ENCODE measurements at regions not wholly inside any gene's neighbourhood (a gene's known extent, or its start where the extent isn't known, plus 50 kb on each side); places are given as distances from the start of the nearest gene placed in this dataset.
"Not testable (repeated sequence)": the region's sequence is repeated elsewhere in the genome, so short reads cannot be mapped to it uniquely, and the experiment has no call there.

DNA sequence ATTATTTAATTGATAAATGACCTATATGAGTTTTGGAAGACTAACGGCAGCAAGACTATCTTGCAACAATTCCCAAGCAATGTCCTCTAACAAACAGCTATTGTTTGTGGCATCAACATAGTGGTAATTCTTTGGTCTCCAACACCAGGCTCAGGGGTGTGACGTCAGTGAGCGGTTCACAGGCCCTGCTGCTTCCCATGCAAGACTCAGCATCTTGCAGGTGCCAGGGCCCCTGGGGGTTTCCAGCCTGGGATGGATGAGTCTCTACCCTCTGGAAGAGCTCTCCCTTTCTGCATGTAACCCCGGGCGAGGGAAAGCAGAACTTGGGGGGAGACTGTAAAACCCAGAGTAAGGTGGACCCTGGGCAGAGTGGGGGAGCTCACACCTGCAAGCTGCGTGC, 164.7 kb downstream of the ACTR3B start:
- Mint-ChIP-seq H3K9me3 (ENCODE audit: low read depth) (no peaks in the 10 kb centered on the region), H3K36me3 (no peaks in the 10 kb centered on the region), H3K4me1 (no peaks in the 10 kb centered on the region), H3K27ac (no peak overlapping the region), H3K27me3 (peaks cover 24% of the 10 kb centered on the region), H3K4me3 (no peak overlapping the region)
- ATAC-seq (no peak), DNase-seq (no peak)
- CTCF ChIA-PET, result no interaction called here

DNA sequence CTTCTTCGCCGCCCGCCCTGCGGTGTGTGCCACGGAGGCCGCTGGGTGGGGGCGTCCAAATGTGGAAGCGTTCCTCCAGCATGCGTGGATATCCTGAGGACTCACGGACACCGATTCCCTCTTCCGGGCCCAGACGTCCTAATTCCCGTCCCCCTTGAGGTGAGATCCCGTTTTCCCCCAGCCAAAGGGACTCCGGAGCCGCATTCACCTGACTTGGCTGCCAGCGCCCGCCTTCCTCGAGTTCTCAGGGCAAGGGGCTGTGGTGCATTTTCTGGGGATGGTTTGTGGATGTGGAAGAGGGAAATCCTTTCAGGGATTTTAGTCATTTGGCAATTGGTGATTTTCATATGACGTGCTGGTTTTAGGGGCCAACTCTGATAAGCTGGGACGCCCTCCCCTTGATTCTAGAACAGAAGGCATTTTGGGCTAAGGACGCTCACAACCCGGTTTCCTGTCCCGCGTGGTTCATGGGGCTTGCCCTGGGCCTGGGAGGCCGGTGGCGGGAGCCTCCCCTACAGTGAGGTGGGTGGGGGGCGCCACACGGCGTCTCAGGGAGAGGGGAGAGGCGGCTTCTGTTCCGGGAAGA, 165.4 kb downstream of the ACTR3B start:
- ATAC-seq, result no peak
- CTCF ChIA-PET, result no interaction called here
- Mint-ChIP-seq H3K4me1 (no peaks in the 10 kb centered on the region), H3K27ac (no peak overlapping the region), H3K9me3 (ENCODE audit: low read depth) (no peaks in the 10 kb centered on the region), H3K36me3 (no peaks in the 10 kb centered on the region), H3K27me3 (peaks cover 24% of the 10 kb centered on the region), H3K4me3 (no peak overlapping the region)
- no peak for DNase-seq

DNA sequence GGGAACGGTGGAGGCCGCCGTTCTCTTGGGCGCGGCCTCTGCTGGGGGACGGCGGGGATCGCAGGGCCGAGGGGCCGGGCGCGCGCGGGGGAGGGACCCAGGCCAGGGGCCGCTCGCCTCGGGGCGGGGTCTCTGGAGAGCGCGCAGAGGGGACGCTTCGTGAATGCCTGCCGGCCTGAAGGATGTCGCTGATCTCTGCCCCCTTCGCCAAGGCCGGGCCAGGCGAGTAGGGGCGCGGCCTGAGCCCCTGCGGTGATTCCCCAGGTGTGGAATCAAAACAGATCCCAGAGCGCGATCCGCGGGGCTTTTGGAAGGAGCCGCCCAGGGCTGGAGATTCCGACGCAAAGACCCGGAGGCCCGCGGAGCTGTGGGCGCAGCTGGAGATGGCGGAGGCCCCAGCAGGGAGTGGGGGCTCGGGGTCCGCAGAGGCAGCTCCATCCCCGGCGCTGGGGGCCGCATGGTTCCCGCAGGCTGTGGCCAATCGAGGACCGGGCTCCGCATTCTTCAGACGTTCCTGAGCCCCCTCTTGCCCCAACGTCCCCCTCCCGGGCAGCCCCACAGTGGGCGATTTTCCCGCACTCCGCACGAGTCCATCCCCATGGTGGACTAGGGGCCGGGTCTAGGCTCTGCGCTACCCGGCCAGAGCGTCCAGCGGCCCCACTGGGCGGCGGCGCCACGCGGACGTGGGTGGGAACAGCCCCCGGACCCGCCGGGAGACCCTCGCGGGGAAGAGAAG, 166.0 kb downstream of the ACTR3B start:
- no peak overlapping the region for H3K27ac Mint-ChIP-seq
- CTCF ChIA-PET, result no interaction called here
- H3K36me3 Mint-ChIP-seq, result no peaks in the 10 kb centered on the region
- no peak for DNase-seq
- peaks cover 3% of the 10 kb centered on the region for H3K9me3 Mint-ChIP-seq (ENCODE audit: low read depth)
- H3K4me3 Mint-ChIP-seq, result no peak overlapping the region
- ATAC-seq, result no peak
- H3K4me1 Mint-ChIP-seq, result no peaks in the 10 kb centered on the region
- H3K27me3 Mint-ChIP-seq, result peaks cover 24% of the 10 kb centered on the region

DNA sequence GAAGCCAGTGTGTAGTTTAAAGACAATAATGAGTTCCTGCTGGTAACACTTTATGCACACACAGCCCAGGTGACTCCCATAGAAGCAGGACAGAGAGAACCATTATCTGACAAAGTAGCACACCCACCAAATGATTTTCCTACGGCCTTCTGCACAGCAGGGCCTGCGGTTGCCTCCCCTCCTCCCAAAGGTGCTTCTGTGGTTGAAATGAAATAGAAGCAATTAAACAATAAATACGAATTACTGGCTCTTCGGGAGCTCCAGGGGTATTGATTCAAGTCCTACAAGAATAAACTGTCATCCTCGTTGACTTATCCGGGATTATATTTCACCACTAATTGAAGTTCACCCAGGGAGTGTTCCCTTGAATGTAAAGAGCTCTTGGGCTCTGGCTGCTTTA, 172.1 kb downstream of the ACTR3B start:
- no peak overlapping the region for H3K27ac Mint-ChIP-seq

DNA sequence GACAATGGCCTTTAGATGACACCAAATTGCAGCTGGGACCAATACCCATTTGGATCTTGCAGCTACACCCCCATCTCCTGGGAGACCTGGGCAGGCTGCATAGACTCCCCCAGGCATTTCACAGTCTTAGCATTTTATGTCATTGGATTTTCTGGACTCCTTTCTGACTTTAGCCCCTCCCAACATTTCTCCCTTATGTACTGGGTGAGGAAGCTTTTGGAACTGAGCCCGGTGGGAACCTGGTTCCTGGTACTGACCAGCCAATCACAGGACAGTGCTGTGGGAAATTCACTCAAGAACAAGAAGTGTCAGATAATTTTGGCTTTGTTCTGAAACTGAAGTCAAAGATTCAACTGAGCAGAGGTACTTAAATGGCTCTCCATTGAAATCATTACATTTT, 177.7 kb downstream of the ACTR3B start:
- Mint-ChIP-seq H3K27ac (no peak overlapping the region), H3K9me3 (ENCODE audit: low read depth) (no peaks in the 10 kb centered on the region)

More for the DNA sequence above, 172.1 kb downstream of the ACTR3B start:
- H3K4me3 Mint-ChIP-seq, result no peak overlapping the region
- CTCF ChIA-PET, result no interaction called here
- peaks cover 3% of the 10 kb centered on the region for H3K9me3 Mint-ChIP-seq (ENCODE audit: low read depth)
- H3K4me1 Mint-ChIP-seq, result no peaks in the 10 kb centered on the region
- no peak for DNase-seq
- no peaks in the 10 kb centered on the region for H3K36me3 Mint-ChIP-seq
- ATAC-seq, result no peak
- no peaks in the 10 kb centered on the region for H3K27me3 Mint-ChIP-seq

DNA sequence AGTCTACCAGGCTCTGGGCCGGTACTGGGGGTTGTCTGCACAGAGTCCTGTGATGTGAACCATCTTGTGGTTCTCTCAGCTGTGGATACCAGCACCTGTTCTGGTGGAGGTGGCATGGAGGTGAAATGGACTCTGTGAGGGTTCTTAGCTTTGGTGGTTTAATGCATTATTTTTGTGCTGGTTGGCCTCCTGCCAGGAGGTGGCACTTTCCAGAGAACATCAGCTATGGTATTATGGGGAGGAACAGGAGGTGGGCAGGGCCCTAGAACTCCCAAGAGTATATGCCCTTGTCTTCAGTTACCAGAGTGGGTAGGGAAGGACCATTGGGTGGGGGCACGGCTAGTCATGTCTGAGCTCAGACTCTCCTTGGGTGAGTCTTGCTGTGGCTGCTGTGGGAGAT, 187.1 kb downstream of the ACTR3B start:
- H3K4me3 Mint-ChIP-seq, H3K27me3 Mint-ChIP-seq, CTCF ChIA-PET: not testable (repeated sequence)

More for the DNA sequence above, 177.7 kb downstream of the ACTR3B start:
- no peak for DNase-seq
- H3K36me3 Mint-ChIP-seq, result no peaks in the 10 kb centered on the region
- H3K27me3 Mint-ChIP-seq, result peaks cover 1% of the 10 kb centered on the region
- no peak for ATAC-seq
- H3K4me3 Mint-ChIP-seq, result no peak overlapping the region
- CTCF ChIA-PET, result no interaction called here
- H3K4me1 Mint-ChIP-seq, result no peaks in the 10 kb centered on the region

DNA sequence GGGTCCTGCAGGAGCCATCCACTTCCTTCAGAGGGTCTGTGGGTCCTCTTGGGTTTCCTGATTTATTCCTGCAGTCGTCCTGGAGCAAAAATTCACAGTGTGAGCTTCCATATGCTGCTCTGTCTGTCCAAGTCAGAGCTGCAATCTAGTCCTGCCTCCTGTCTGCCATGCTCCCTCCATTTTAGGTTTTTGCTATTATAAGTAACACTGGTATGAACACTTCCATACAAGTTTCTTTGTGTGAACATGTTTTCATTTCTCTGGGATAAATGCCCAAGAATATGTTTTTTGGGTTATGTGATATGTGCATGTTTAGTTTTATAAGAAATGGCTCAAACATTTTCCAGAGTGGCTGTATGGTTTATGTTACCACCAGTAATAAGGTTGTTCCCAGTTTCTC, 188.1 kb downstream of the ACTR3B start:
- ATAC-seq (no peak), DNase-seq (no peak)
- H3K36me3 Mint-ChIP-seq, result no peaks in the 10 kb centered on the region
- no peak overlapping the region for H3K27ac Mint-ChIP-seq
- no peak overlapping the region for H3K4me3 Mint-ChIP-seq
- no peaks in the 10 kb centered on the region for H3K27me3 Mint-ChIP-seq
- CTCF ChIA-PET, result no interaction called here
- peaks cover 7% of the 10 kb centered on the region for H3K4me1 Mint-ChIP-seq
- no peaks in the 10 kb centered on the region for H3K9me3 Mint-ChIP-seq (ENCODE audit: low read depth)

More for the DNA sequence above, 187.1 kb downstream of the ACTR3B start:
- not testable (repeated sequence) for H3K9me3 Mint-ChIP-seq (ENCODE audit: low read depth); H3K36me3 Mint-ChIP-seq; DNase-seq; ATAC-seq; H3K4me1 Mint-ChIP-seq; H3K27ac Mint-ChIP-seq

DNA sequence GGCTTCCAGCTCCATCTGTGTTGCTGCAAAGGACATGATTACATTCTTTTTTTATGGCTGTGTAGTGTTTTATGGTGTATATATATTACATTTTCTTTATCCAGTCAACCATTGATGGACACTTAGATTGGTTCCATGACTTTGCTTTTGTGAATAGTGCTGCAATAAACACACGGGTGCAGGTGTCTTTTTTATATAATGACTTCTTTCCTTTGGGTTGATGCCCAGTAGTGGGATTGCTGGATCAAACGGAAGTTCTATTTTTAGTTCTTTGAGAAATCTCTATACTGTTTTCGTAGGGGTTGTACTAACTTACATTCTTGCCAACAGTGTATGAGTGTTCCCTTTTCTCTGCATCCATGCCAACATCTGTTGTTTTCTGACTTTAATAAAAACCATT, 189.7 kb downstream of the ACTR3B start:
- Mint-ChIP-seq H3K4me3 (no peak overlapping the region), H3K27ac (no peak overlapping the region), H3K36me3 (no peaks in the 10 kb centered on the region), H3K4me1 (peaks cover 2% of the 10 kb centered on the region), H3K9me3 (ENCODE audit: low read depth) (no peaks in the 10 kb centered on the region), H3K27me3 (no peaks in the 10 kb centered on the region)
- DNase-seq (no peak), ATAC-seq (no peak)
- CTCF ChIA-PET, result no interaction called here

DNA sequence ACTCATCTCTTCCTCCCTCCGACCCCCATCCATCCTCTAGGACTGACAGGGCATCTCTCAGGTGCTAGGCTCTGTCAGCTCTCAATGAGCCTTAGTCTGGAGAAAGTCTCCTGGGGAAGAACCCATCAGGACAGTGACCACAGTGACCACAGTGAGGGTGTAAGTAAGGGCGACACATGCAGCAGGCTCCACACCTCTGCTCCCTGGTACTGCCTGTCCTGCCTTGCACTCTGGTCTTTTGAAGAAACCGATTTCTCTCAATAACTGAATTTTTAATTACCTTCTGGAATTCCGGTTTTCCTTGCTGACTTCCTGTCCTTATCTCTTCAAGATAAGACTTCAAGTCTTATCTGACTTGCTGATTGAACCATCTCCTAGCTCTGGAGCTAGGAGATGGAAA, 190.2 kb downstream of the ACTR3B start:
- no peak overlapping the region for H3K4me3 Mint-ChIP-seq
- no peak for DNase-seq
- ATAC-seq, result no peak
- no peaks in the 10 kb centered on the region for H3K4me1 Mint-ChIP-seq
- no peaks in the 10 kb centered on the region for H3K36me3 Mint-ChIP-seq
- H3K27me3 Mint-ChIP-seq, result no peaks in the 10 kb centered on the region
- H3K27ac Mint-ChIP-seq, result no peak overlapping the region
- H3K9me3 Mint-ChIP-seq (ENCODE audit: low read depth), result no peaks in the 10 kb centered on the region
- CTCF ChIA-PET, result no interaction called here

DNA sequence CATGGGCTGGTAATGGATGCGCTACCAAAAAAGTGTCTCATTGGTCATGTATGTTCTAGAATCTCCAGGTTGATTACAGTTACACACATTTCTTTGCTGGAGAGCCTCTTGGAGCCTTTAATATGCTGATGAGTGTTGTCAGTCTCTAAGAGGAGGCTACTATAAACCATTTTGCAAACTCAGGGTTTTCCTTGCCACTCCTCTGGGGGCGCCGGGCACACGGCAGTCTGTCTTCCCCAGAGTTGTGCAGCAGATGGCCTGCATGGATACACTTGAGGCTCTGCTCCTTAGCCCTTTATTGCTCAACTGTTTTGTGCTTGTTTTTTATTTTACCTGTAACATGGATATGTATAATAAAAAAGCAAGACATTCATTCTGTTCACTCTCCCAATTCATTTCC, 196.5 kb downstream of the ACTR3B start:
- Mint-ChIP-seq H3K4me1 (no peaks in the 10 kb centered on the region), H3K9me3 (ENCODE audit: low read depth) (no peaks in the 10 kb centered on the region), H3K27me3 (no peaks in the 10 kb centered on the region), H3K4me3 (no peak overlapping the region), H3K27ac (no peak overlapping the region), H3K36me3 (no peaks in the 10 kb centered on the region)
- no peak for ATAC-seq
- CTCF ChIA-PET, result no interaction called here
- no peak for DNase-seq

DNA sequence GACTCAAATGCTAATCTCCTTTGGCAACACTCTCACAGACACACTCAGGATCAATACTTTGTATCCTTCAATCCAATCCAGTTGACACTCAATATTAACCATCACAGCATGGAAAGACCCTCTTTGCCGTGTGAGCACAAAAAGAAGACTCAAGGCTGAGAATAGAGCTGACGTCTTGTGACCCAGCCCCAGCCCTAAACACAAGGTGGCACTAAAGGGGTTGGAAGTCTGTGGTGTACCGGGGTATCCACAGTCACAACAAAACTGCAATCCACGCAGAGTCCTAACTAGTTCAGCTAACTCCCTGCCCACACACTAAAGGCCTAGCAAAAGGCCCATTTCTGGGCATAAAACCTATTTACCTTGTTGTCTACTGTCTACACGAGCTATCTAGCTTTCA, 200.1 kb downstream of the ACTR3B start:
- Mint-ChIP-seq H3K27ac (no peak overlapping the region), H3K4me3 (no peak overlapping the region), H3K4me1 (no peaks in the 10 kb centered on the region), H3K27me3 (no peaks in the 10 kb centered on the region), H3K36me3 (no peaks in the 10 kb centered on the region), H3K9me3 (ENCODE audit: low read depth) (no peaks in the 10 kb centered on the region)
- DNase-seq, result no peak
- no peak for ATAC-seq
- CTCF ChIA-PET, result no interaction called here

DNA sequence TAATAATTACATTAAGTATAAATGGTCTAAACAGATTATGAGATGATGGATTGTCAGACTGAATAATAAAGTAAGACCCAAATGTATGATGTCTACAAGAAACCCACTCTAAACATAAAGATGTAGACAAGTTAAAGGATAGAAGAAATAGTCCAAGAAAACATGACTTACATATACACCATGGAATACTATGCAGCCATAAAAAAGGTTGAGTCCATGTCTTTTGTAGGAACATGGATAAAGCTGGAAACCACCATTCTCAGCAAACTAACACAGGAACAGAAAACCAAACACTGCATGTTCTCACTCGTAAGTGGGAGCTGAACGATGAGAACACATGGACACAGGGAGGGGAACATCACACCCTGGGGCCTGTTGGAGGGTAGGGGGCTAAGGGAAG, 202.2 kb downstream of the ACTR3B start:
- H3K9me3 Mint-ChIP-seq (ENCODE audit: low read depth); CTCF ChIA-PET; ATAC-seq; H3K27me3 Mint-ChIP-seq; H3K36me3 Mint-ChIP-seq; DNase-seq; H3K4me3 Mint-ChIP-seq; H3K4me1 Mint-ChIP-seq; H3K27ac Mint-ChIP-seq: not testable (repeated sequence)

DNA sequence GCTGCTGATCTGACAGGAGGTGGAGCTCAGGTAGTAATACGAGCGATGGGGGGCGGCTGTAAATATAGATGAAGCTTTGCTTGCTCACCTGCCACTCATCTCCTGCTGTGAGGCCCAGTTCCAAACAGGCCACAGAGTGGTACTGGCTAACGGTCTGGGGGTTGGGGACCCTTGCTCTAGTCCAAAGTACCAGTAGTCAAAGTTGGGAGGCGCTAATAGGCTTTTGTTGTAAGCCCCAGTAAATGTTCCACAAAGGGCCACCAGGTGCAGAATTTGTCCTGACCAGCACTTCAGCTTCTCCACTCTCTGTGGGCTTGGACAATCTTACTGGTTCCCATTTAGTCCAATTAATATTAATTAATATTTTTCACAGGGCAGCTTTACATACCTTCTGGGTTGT, 206.6 kb downstream of the ACTR3B start:
- no peak overlapping the region for H3K4me3 Mint-ChIP-seq
- no peak for DNase-seq
- no peaks in the 10 kb centered on the region for H3K27me3 Mint-ChIP-seq
- no peaks in the 10 kb centered on the region for H3K9me3 Mint-ChIP-seq (ENCODE audit: low read depth)
- no peaks in the 10 kb centered on the region for H3K36me3 Mint-ChIP-seq
- CTCF ChIA-PET, result interaction anchor here (1.3 kb wide), 1 partner anchor 13 kb away, joined by 3 read pairs; no protein-coding TSS in a partner anchor
- no peak for ATAC-seq
- no peaks in the 10 kb centered on the region for H3K4me1 Mint-ChIP-seq
- H3K27ac Mint-ChIP-seq, result no peak overlapping the region

DNA sequence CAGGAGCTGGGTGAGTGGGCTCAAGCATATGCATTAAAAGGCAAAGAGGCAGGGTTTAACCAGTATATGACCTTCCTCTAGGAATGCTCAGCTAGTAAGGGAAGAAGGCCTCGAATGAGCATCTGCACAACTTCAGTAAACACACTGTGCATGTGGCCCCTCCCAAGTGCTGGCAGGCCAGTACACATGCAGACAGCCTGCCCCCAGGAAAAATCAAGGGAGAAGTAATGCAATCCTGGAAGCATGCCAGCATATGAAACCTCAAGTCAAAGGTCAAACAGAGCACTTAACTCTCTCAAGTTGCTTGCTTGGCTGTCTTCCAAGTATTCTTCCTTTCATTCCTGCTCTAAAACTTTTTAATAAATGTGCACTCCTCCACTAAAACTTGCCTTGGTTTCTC, 208.4 kb downstream of the ACTR3B start:
- Mint-ChIP-seq H3K4me1 (no peaks in the 10 kb centered on the region), H3K9me3 (ENCODE audit: low read depth) (no peaks in the 10 kb centered on the region), H3K27me3 (no peaks in the 10 kb centered on the region), H3K27ac (no peak overlapping the region), H3K36me3 (no peaks in the 10 kb centered on the region), H3K4me3 (no peak overlapping the region)
- CTCF ChIA-PET, result no interaction called here
- DNase-seq, result no peak
- no peak for ATAC-seq

Data from activated CD8-positive, alpha-beta memory T cell treated with anti-CD3 and anti-CD28 coated beads, Interleukin-2, amount 10 ng/mL, durations not matched to agents 7 days and 5 days (primary cell).